Stomach (tissue), 8 donors: ENCODE measurements at regions not wholly inside any gene's neighbourhood (a gene's known extent, or its start where the extent isn't known, plus 50 kb on each side); places are given as distances from the start of the nearest gene placed in this dataset.

Experiments used
- DNase-seq, 2 donors: peaks; one replicate each; pipeline versions ENCODE4 v3.0.0 to v3.0.0-alpha.2; 2013 to 2019
- H3K27ac ChIP-seq, 5 donors: fragments of 200-600 bp in 4 of 5; sonication (generic) in 4 of 5; one replicate each; pipeline ENCODE4 v1.5.1; 2013 to 2019; ENCODE audit warnings: mild to moderate bottlenecking in 1 of 5, moderate library complexity in 1 of 5
- H3K27me3 ChIP-seq, 3 donors: fragments of 200-600 bp; sonication (generic); one replicate each; pipeline ENCODE4 v1.5.1; 2017 to 2019; ENCODE audit warnings: mixed run types in 1 of 3
- H3K36me3 ChIP-seq, 4 donors: fragments of 200-600 bp; sonication (generic); 1 replicate in 3 of 4; 2 replicates in 1 of 4; pipeline ENCODE4 v1.5.1; 2016 to 2019
- H3K4me1 ChIP-seq, 4 donors: fragments of 200-600 bp; sonication (generic); one replicate each; pipeline ENCODE4 v1.5.1; 2016 to 2019
- H3K4me3 ChIP-seq, 4 donors: fragments of 200-600 bp; sonication (generic) in 3 of 4; one replicate each; pipeline ENCODE4 v1.5.1; 2016 to 2019; ENCODE audit warnings: mild to moderate bottlenecking in 1 of 4
- H3K9me3 ChIP-seq, 4 donors: fragments of 200-600 bp; sonication (generic); one replicate each; pipeline ENCODE4 v1.5.1; 2016 to 2019
- EP300 ChIP-seq: sonication (generic); formaldehyde crosslinking; IDR thresholded peaks from one replicate; pipeline ENCODE4 v1.6.1; 2017; ENCODE audit warnings: antibody characterized with exemption
- POLR2A ChIP-seq, 4 donors: fragments of 450-650 bp; IDR thresholded peaks; one replicate each; pipeline ENCODE4 v1.6.1; 2016; ENCODE audit warnings: antibody characterized with exemption in 4 of 4, control low read depth in 2 of 4, mild to moderate bottlenecking in 1 of 4, moderate library complexity in 1 of 4
- POLR2AphosphoS5 ChIP-seq, 3 donors: sonication (generic); formaldehyde crosslinking; IDR thresholded peaks; one replicate each; pipeline ENCODE4 v1.6.1; 2016; ENCODE audit warnings: antibody characterized with exemption in 3 of 3
- WGBS, 5 donors: extraction: QIAGEN DNeasy Blood & Tissue Kit in 3 of 5; methylation state at CpG; one replicate each; pipeline versions ENCODE4 v1.1.5 to v1.1.7; 2013 to 2018; 5-methylcytosine and 5-hydroxymethylcytosine counted together
- intact Hi-C: fragments of 100-400 bp; cut with DNase I; formaldehyde crosslinking; loops from one replicate; pipeline ENCODE4 v1.15.1; 2023; ENCODE audit warnings: low total_unique reads
- TF ChIP-seq, protein P1 (sequence below), 7 experiments: fragments of 450-650 bp in 4 of 7; fragments of 200-600 bp in 3 of 7; sonication (generic) in 3 of 7; IDR thresholded peaks; one replicate each; pipeline ENCODE4 v1.5.1; 2016 to 2019; ENCODE audit warnings: antibody characterized with exemption in 7 of 7, control low read depth in 2 of 7, mild to moderate bottlenecking in 1 of 7
- donor health status: healthy with polysubstance abuse.
- donor health status: Bipolar disorder and iron deficiency.
- donor health status: healthy.

DNA sequence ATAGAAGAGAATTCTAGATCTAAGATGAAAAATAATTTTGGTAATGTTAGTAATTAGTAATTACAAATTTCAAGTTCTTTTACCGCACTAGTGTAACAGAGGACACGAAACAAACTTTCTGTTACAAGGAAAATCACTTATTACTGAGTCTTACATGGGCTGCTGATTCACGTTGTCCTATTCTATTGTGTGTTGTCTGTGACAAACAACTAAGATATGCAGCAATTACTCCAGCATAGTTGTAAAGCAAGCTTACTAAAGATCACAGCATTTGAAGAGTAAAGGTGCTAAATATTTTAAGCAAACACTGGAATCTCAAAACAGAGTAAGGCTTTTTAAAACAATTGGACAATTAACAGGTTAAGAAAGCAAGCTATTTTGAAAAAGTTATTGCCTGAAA lies 502.3 kb downstream of the KCNT2 start:
- intact Hi-C loops: no loop called here
- H3K4me1 ChIP-seq: no peaks in the 10 kb centered on the region
- DNase-seq: no peak
- WGBS, 5 donors: 65 to 77% (median 74%) methylated on average over 3 of the region's 3 CpGs
- H3K27me3 ChIP-seq: no peaks in the 10 kb centered on the region
- no peaks in the 10 kb centered on the region for H3K36me3 ChIP-seq
- TF ChIP-seq, protein P1, sequence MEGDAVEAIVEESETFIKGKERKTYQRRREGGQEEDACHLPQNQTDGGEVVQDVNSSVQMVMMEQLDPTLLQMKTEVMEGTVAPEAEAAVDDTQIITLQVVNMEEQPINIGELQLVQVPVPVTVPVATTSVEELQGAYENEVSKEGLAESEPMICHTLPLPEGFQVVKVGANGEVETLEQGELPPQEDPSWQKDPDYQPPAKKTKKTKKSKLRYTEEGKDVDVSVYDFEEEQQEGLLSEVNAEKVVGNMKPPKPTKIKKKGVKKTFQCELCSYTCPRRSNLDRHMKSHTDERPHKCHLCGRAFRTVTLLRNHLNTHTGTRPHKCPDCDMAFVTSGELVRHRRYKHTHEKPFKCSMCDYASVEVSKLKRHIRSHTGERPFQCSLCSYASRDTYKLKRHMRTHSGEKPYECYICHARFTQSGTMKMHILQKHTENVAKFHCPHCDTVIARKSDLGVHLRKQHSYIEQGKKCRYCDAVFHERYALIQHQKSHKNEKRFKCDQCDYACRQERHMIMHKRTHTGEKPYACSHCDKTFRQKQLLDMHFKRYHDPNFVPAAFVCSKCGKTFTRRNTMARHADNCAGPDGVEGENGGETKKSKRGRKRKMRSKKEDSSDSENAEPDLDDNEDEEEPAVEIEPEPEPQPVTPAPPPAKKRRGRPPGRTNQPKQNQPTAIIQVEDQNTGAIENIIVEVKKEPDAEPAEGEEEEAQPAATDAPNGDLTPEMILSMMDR (IDR thresholded peaks at IDR 0.05): no peak
- TF ChIP-seq POLR2A (IDR thresholded peaks at IDR 0.05): no peak
- no peak for TF ChIP-seq EP300
- TF ChIP-seq POLR2AphosphoS5 (IDR thresholded peaks at IDR 0.05): no peak
- no peak overlapping the region for H3K27ac ChIP-seq
- H3K9me3 ChIP-seq: peaks cover 4 to 34% (median 14%) of the 10 kb centered on the region in 4 donors
- H3K4me3 ChIP-seq: no peak overlapping the region

GRCh38 chr1:196102826-196103225 lies 505.4 kb downstream of the KCNT2 start:
- H3K27ac ChIP-seq: no peak overlapping the region
- 76 to 90% (median 82%) methylated on average over 1 of the region's 1 CpG for WGBS, 5 donors
- H3K9me3 ChIP-seq: peaks cover 0 to 32% (median 12%) of the 10 kb centered on the region in 4 donors
- no peak for TF ChIP-seq POLR2A (IDR thresholded peaks at IDR 0.05)
- no peak for TF ChIP-seq EP300
- TF ChIP-seq POLR2AphosphoS5 (IDR thresholded peaks at IDR 0.05): no peak
- TF ChIP-seq, protein P1 (IDR thresholded peaks at IDR 0.05): no peak
- intact Hi-C loops: no loop called here
- no peak overlapping the region for H3K4me3 ChIP-seq
- no peaks in the 10 kb centered on the region for H3K36me3 ChIP-seq
- H3K4me1 ChIP-seq: no peaks in the 10 kb centered on the region
- no peaks in the 10 kb centered on the region for H3K27me3 ChIP-seq
- DNase-seq: no peak

- Histone ChIP-seq H3K27ac (no peak overlapping the region), H3K4me1 (no peaks in the 10 kb centered on the region), H3K27me3 (no peaks in the 10 kb centered on the region), H3K36me3 (no peaks in the 10 kb centered on the region), H3K4me3 (no peak overlapping the region), H3K9me3 (peaks cover 0 to 22% (median 9%) of the 10 kb centered on the region in 4 donors)
- no peak for DNase-seq
- intact Hi-C loops: no loop called here
- TF ChIP-seq POLR2A (IDR thresholded peaks at IDR 0.05): no peak
- TF ChIP-seq, protein P1 (IDR thresholded peaks at IDR 0.05): no peak
- no peak for TF ChIP-seq EP300
- no peak for TF ChIP-seq POLR2AphosphoS5 (IDR thresholded peaks at IDR 0.05)
These were observed 510.2 kb downstream of the KCNT2 start for GRCh38 chr1:196098000-196098399.

DNA sequence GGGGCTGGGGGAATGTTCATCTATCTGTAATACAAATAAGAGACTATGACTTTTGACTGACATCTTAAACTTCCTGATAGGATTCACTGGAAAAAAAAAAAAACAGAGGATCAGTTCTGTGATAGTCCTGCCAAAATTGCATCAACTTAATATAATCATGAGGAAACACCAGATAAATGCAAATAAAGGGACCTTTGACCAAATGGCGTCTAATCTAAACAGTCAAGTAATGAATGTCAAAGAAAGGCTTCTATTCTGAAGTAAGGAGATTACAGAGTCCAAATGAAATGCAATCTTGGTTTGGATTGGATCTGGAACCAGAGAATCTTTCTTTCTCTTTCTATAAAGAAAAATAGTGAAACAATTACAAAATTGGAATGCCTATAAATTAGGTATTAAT lies 513.4 kb downstream of the KCNT2 start:
- H3K4me3 ChIP-seq: no peak overlapping the region
- H3K9me3 ChIP-seq: no peaks in the 10 kb centered on the region
- no peak for DNase-seq
- no peak for TF ChIP-seq EP300
- TF ChIP-seq, protein P1 (IDR thresholded peaks at IDR 0.05): no peak
- TF ChIP-seq POLR2AphosphoS5 (IDR thresholded peaks at IDR 0.05): no peak
- no peak for TF ChIP-seq POLR2A (IDR thresholded peaks at IDR 0.05)
- H3K27ac ChIP-seq: no peak overlapping the region
- 33 to 46% (median 35%) methylated on average over 1 of the region's 1 CpG for WGBS, 5 donors
- H3K36me3 ChIP-seq: no peaks in the 10 kb centered on the region
- no peaks in the 10 kb centered on the region for H3K4me1 ChIP-seq
- intact Hi-C loops: no loop called here
- H3K27me3 ChIP-seq: no peaks in the 10 kb centered on the region
